ENCODE measurements at regions not wholly inside any gene's neighbourhood (a gene's known extent, or its start where the extent isn't known, plus 50 kb on each side); places are given as distances from the start of the nearest gene placed in this dataset.

DNA sequence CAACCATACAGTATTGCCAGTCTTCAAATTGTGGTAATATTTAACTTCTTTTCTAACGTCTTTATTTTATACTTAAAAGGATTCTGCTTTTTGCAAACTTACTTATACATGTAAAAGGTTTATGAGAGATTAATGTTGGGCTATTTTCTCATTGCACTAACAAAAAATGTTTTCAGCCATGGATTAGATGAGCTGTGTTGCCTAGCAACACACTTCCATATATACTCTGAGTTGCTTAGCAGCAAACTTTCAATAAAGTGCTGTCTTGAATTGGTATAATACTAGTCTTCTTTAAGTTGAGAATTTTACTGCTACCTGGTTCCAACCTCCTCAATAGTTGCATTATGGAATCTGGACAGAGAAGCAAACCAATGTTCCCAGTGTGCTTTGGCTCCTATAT is 777.4 kb upstream of the PCDH9 start:
- TF ChIP-seq, protein P1, sequence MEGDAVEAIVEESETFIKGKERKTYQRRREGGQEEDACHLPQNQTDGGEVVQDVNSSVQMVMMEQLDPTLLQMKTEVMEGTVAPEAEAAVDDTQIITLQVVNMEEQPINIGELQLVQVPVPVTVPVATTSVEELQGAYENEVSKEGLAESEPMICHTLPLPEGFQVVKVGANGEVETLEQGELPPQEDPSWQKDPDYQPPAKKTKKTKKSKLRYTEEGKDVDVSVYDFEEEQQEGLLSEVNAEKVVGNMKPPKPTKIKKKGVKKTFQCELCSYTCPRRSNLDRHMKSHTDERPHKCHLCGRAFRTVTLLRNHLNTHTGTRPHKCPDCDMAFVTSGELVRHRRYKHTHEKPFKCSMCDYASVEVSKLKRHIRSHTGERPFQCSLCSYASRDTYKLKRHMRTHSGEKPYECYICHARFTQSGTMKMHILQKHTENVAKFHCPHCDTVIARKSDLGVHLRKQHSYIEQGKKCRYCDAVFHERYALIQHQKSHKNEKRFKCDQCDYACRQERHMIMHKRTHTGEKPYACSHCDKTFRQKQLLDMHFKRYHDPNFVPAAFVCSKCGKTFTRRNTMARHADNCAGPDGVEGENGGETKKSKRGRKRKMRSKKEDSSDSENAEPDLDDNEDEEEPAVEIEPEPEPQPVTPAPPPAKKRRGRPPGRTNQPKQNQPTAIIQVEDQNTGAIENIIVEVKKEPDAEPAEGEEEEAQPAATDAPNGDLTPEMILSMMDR (conservative IDR thresholded peaks at IDR 0.05 in 1 of 2, IDR thresholded peaks at IDR 0.05 in 1 of 2; ENCODE audit: low read depth in 1 of 2, low read length in 2 of 2), result no peak
- TF ChIP-seq EZH2 (IDR thresholded peaks at IDR 0.05; ENCODE audit: low read length, missing control alignments), result no peak

All from fibroblast of lung (primary cell).